ENCODE measurements at regions not wholly inside any gene's neighbourhood (a gene's known extent, or its start where the extent isn't known, plus 50 kb on each side); places are given as distances from the start of the nearest gene placed in this dataset.

DNA sequence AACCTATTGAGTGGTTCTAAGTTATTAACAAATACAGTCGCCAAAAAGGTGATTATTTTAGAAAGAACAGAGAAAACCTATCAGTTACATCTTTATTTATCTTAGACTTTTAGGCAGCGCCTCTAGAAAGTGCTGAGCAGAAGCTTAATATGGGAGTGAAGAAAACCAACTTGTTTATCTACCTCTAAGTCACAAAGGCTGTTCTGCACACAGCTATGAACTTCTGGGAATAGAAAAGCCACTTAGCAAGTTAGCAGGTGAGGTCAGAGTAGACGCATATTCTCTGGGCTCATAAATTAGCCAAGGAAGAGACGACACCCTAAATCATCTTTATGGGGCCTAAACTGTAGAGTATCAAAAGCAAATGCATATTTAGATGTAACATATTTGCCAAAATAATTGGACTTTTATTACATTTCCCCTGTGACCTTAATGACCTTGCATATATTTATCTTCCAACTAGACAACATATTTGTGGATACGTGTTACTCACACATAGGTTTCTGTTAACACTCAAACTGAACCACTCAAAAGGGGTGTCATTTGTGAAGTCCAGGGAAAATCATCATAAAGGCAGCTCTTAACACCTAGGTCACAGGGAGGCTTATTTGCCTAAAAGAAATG lies 267.1 kb downstream of the ADGB start:
- no peak for TF ChIP-seq POLR2A (IDR thresholded peaks at IDR 0.05)
- TF ChIP-seq, protein P1, sequence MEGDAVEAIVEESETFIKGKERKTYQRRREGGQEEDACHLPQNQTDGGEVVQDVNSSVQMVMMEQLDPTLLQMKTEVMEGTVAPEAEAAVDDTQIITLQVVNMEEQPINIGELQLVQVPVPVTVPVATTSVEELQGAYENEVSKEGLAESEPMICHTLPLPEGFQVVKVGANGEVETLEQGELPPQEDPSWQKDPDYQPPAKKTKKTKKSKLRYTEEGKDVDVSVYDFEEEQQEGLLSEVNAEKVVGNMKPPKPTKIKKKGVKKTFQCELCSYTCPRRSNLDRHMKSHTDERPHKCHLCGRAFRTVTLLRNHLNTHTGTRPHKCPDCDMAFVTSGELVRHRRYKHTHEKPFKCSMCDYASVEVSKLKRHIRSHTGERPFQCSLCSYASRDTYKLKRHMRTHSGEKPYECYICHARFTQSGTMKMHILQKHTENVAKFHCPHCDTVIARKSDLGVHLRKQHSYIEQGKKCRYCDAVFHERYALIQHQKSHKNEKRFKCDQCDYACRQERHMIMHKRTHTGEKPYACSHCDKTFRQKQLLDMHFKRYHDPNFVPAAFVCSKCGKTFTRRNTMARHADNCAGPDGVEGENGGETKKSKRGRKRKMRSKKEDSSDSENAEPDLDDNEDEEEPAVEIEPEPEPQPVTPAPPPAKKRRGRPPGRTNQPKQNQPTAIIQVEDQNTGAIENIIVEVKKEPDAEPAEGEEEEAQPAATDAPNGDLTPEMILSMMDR (IDR thresholded peaks at IDR 0.05): no peak
- H3K9me3 ChIP-seq: no peaks in the 10 kb centered on the region

DNA sequence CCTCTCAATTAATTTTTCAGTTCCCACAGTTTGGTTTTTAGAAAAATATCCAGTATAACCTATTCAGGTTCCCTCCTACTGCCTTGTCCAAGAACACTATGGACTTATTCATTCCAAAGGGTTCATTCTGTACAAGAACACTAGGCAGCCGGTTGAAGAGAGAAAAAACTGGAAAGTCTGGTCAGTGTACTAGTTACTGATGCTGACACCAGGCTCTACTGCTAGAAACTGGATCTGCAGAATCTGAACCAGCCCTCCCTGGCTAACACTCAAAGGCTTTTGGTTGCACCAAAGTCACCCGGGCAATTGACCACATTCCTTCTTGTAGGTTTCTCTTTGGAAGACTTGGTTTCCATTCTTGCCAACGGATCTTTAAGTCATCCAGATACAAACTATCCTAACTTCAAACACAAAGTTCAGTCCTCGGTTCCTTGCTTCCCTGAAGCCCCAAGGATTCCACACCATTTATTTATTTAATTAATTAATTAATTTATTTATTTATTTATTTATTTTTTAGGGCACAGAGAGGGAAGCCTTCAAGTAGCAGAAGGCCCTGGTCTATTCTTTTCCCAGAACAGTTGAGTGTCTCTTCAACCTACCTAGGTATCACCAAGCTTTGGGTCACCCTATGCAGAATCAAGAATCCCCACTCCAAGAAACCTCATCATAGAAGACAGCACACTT lies 268.1 kb downstream of the ADGB start:
- 60 to 76% methylated on average over 4 of the region's 4 CpGs for WGBS, 2 donors
- Histone ChIP-seq H3K27me3 (no peaks in the 10 kb centered on the region), H3K9me3 (no peaks in the 10 kb centered on the region), H3K4me1 (peaks cover 0 to 19% (median 0%) of the 10 kb centered on the region in 3 donors), H3K4me3 (no peak overlapping the region), H3K36me3 (no peaks in the 10 kb centered on the region), H3K27ac (peak overlapping the region in 3 of 4 donors; percentile 62 to 67 (median 67))
- no peak for TF ChIP-seq POLR2A (IDR thresholded peaks at IDR 0.05)
- no peak for DNase-seq
- intact Hi-C loops (cut with DNase I): no loop called here

More for the DNA sequence above, 267.1 kb downstream of the ADGB start:
- WGBS, 2 donors: 60 to 77% methylated on average over 5 of the region's 5 CpGs
- H3K4me1 ChIP-seq: peaks cover 0 to 20% (median 0%) of the 10 kb centered on the region in 3 donors
- H3K27ac ChIP-seq: peak overlapping the region in 3 of 4 donors; percentile 62 to 67 (median 67)
- H3K27me3 ChIP-seq: no peaks in the 10 kb centered on the region
- no peak overlapping the region for H3K4me3 ChIP-seq
- H3K36me3 ChIP-seq: no peaks in the 10 kb centered on the region
- intact Hi-C loops (cut with DNase I): no loop called here
- DNase-seq: no peak

DNA sequence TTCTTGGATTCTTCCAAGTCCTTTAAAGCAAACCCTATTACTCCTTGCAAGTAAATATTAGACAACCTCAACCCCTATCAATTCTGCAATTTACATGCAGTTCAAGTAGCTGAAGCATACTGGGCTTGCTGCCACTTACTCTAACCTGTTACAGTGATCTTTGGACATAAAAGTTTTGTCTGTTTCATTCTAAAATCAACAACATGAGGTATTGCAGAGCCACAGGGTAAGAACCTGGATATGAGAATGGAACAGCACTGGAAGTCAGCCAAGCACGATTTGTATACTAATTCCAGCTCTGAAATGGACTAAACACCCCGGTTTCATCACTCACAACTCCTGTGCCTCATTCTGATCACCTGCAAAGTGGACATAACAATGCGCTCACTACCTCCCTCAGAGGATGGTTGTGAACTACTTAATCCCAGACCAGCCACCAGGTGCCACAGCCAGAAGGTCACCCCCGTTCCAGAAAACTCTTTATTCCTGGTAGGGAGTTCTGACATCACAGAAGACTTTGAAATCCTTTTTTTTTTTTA lies 270.0 kb downstream of the ADGB start:
- intact Hi-C loops (cut with DNase I): no loop called here
- DNase-seq: no peak
- Histone ChIP-seq H3K36me3 (no peaks in the 10 kb centered on the region), H3K27ac (no peak overlapping the region), H3K9me3 (no peaks in the 10 kb centered on the region), H3K4me1 (peaks cover 0 to 19% (median 0%) of the 10 kb centered on the region in 3 donors), H3K27me3 (no peaks in the 10 kb centered on the region), H3K4me3 (no peak overlapping the region)
- TF ChIP-seq, protein P1 (IDR thresholded peaks at IDR 0.05): no peak
- no peak for TF ChIP-seq POLR2A (IDR thresholded peaks at IDR 0.05)
- WGBS, 2 donors: 58 to 61% methylated on average over 4 of the region's 4 CpGs

DNA sequence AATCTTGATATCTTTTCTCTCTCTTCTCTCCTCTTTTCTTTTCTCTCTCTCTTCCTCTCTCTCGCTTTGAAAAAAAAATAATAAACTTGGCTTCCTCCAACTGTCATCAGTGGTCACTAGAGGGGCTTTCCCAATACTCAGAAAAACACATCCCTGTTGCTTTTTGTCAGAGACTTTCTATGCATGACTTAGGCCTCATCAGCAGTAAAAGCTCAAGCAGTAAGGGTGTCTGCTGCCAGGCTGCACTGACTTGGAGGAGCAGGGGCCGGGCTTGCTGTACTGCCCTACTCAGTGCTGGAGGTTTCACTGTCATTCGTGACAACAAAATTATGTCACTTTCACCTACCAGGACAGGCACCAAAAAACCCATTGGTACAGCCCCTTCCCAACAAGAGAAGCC lies 272.0 kb downstream of the ADGB start:
- no peak overlapping the region for H3K4me3 ChIP-seq
- peaks cover 0 to 9% (median 0%) of the 10 kb centered on the region in 3 donors for H3K4me1 ChIP-seq
- H3K36me3 ChIP-seq: no peaks in the 10 kb centered on the region
- no peak for TF ChIP-seq POLR2A (IDR thresholded peaks at IDR 0.05)
- TF ChIP-seq, protein P1 (IDR thresholded peaks at IDR 0.05): no peak
- H3K27ac ChIP-seq: no peak overlapping the region
- H3K27me3 ChIP-seq: no peaks in the 10 kb centered on the region
- no peaks in the 10 kb centered on the region for H3K9me3 ChIP-seq
- 67 to 69% methylated on average over 1 to 3 of the region's 3 CpGs for WGBS, 2 donors
- no peak for DNase-seq
- intact Hi-C loops (cut with DNase I): no loop called here

DNA sequence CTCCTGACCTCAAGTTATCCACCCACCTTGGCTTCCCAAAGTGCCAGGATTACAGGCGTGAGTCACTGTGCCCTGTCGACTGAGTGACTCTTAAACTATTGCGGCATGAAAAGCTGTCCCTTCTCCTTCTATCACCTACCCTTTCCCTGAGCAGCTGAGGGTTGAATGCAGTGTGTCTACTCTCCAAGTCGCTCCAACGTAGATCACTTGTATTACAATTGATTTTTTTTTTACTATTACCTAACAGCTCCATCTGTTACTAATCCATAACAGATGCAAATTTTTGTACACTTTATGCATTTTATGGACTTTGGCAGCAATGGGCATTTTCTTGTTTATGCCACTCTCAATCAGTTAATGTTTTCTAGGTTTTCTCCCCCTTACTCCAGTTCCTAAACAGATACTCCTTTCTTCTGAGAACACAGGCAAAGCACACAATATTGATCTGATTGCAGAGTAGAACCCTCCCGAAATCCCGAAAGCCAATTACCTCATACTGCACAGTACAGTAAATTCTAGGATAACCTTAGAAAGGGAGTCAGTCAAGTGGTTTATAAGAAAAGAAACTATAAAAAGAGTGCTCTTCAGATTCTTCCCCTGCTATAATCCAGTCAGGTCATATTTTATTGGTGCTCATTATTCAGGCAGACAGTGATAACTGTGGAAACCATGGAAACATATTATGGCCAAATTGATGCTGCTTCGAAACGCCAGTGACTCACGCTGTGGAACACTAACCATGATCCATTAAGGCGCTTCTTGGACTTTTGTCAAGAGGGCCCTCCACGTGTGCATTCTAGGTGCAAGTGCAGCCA lies 273.0 kb downstream of the ADGB start:
- intact Hi-C loops (cut with DNase I): no loop called here
- no peaks in the 10 kb centered on the region for H3K27me3 ChIP-seq
- TF ChIP-seq POLR2A (IDR thresholded peaks at IDR 0.05): no peak
- TF ChIP-seq, protein P1 (IDR thresholded peaks at IDR 0.05): no peak
- peaks cover 0 to 13% (median 0%) of the 10 kb centered on the region in 3 donors for H3K4me1 ChIP-seq
- no peak overlapping the region for H3K4me3 ChIP-seq
- WGBS, 2 donors: 79 to 84% methylated on average over 12 of the region's 12 CpGs
- DNase-seq: no peak
- H3K9me3 ChIP-seq: no peaks in the 10 kb centered on the region
- H3K36me3 ChIP-seq: no peaks in the 10 kb centered on the region
- no peak overlapping the region for H3K27ac ChIP-seq

Data from esophagus squamous epithelium (tissue), 5 donors.